ENCODE measurements at regions not wholly inside any gene's neighbourhood (a gene's known extent, or its start where the extent isn't known, plus 50 kb on each side); places are given as distances from the start of the nearest gene placed in this dataset.
"Not testable (repeated sequence)": the region's sequence is repeated elsewhere in the genome, so short reads cannot be mapped to it uniquely, and the experiment has no call there.

DNA sequence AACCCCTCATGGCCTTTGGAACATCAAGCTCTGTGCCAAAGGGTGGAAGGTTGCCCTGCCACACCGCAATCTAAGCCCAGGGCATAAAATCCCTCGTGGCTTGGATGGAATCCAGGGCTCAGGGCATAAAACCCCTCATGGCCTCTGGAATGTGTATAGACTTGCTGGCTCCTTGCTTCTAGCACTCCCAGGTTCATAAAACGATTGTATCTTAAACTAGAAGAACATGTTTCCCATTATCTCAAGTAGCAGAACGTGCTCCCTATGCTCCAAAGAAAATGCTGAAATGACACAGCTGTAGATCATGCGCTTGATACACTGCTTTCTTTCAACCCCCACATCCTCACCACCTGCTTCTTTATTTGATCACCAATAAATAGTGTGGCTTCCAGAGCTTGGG lies 174.8 kb downstream of the FBXO4 start:
- not testable (repeated sequence) for TF ChIP-seq YY1 (IDR thresholded peaks at IDR 0.05; ENCODE audit: insufficient read depth, insufficient read length); SUZ12 (IDR thresholded peaks at IDR 0.05; ENCODE audit: extremely low read depth, insufficient read depth, insufficient read length)
